ENCODE measurements at regions not wholly inside any gene's neighbourhood (a gene's known extent, or its start where the extent isn't known, plus 50 kb on each side); places are given as distances from the start of the nearest gene placed in this dataset.

DNA sequence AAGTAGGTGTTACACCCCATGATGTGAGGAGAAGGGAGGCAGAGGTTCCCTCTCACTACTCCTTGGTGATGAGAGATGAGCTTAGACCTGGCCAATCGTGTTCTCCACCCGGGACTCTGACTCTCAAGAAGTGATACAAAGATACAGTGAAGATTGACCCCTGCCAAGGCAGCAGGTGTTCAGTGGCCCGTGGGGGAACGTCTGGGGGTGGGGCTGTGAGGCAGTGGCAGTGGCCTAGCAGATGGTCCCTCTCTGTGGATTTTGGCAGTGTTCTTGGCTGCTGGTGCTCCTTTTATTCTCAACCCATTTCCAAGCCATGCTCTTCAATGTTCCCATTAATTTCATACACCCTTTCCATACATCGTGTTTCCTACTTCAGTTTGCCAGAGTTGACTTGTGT is 120.4 kb upstream of the NEDD4L start:
- H3K27me3 ChIP-seq (ENCODE audit: insufficient read depth), result no peaks in the 10 kb centered on the region
- ChIA-PET POLR2A (no interaction called here), CTCF (no interaction called here)
- TF ChIP-seq, protein P1, sequence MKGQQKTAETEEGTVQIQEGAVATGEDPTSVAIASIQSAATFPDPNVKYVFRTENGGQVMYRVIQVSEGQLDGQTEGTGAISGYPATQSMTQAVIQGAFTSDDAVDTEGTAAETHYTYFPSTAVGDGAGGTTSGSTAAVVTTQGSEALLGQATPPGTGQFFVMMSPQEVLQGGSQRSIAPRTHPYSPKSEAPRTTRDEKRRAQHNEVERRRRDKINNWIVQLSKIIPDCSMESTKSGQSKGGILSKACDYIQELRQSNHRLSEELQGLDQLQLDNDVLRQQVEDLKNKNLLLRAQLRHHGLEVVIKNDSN (IDR thresholded peaks at IDR 0.05; ENCODE audit: borderline replicate concordance, low read depth), result no peak
- WGBS (ENCODE audit: low lambda C conversion rate), result 87% methylated on average over 5 of the region's 5 CpGs
- H3K9ac ChIP-seq, result no peak overlapping the region
- no peaks in the 10 kb centered on the region for H3K9me2 ChIP-seq
- no peak overlapping the region for H2AFZ ChIP-seq (ENCODE audit: low read depth)
- no peak overlapping the region for H3K4me3 ChIP-seq (ENCODE audit: low read depth in 2 of 2, low read length in 1 of 2)
- peaks cover 5% of the 10 kb centered on the region for H3F3A ChIP-seq (replicated peaks; ENCODE audit: insufficient read depth)
- H3K4me1 ChIP-seq (ENCODE audit: control insufficient read depth in 1 of 2, insufficient read depth in 2 of 2, low read depth in 1 of 2, low read length in 1 of 2), result no peaks in the 10 kb centered on the region; a peak in 1 of 4 replicates
- DNase-seq, result no peak
- no peaks in the 10 kb centered on the region for H4K20me1 ChIP-seq (ENCODE audit: insufficient read depth)
- H3K27ac ChIP-seq (ENCODE audit: low read depth in 2 of 2, low read length in 1 of 2), result no peak overlapping the region
- no peaks in the 10 kb centered on the region for H3K79me2 ChIP-seq (ENCODE audit: insufficient read depth)
- H3K36me3 ChIP-seq (replicated peaks in 1 of 2; ENCODE audit: control insufficient read depth in 1 of 2, insufficient read depth in 2 of 2, low read length in 1 of 2), result no peaks in the 10 kb centered on the region
- no peak overlapping the region for H3K4me2 ChIP-seq
- H3K9me3 ChIP-seq, result no peaks in the 10 kb centered on the region

DNA sequence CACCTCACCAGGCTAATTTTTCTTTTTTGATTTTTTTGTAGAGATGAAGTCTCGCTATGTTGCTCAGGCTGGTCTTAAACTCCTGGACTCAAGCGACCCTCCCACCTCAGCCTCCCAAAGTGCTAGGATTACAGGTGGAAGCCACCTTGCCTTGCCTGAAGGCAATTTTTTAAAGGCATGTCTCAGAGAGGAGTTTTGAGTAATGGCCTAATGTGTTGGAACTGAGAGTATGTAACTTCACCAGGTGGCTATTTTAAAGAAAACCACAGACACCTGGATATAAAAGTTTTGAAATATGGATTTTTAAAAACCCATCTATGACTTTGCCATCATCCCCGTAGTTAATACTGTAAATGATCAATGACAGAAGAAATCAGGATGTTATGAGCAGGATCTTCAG is 119.8 kb upstream of the ATP8B1 start:
- ChIA-PET POLR2A (no interaction called here), CTCF (no interaction called here)
- no peaks in the 10 kb centered on the region for H3K79me2 ChIP-seq (ENCODE audit: insufficient read depth)
- H3K27ac ChIP-seq (ENCODE audit: low read depth in 2 of 2, low read length in 1 of 2), result no peak overlapping the region
- no peak overlapping the region for H3K4me2 ChIP-seq
- H3F3A ChIP-seq (replicated peaks; ENCODE audit: insufficient read depth), result peaks cover 5% of the 10 kb centered on the region
- H3K4me3 ChIP-seq (ENCODE audit: low read depth in 2 of 2, low read length in 1 of 2), result no peak overlapping the region
- WGBS (ENCODE audit: low lambda C conversion rate), result 72% methylated on average over 3 of the region's 3 CpGs
- H2AFZ ChIP-seq (ENCODE audit: low read depth), result no peak overlapping the region
- H3K27me3 ChIP-seq (ENCODE audit: insufficient read depth), result no peaks in the 10 kb centered on the region
- no peak overlapping the region for H3K9ac ChIP-seq
- DNase-seq, result no peak
- no peaks in the 10 kb centered on the region for H3K9me3 ChIP-seq
- H4K20me1 ChIP-seq (ENCODE audit: insufficient read depth), result no peaks in the 10 kb centered on the region
- no peaks in the 10 kb centered on the region; a peak in 1 of 4 replicates for H3K4me1 ChIP-seq (ENCODE audit: control insufficient read depth in 1 of 2, insufficient read depth in 2 of 2, low read depth in 1 of 2, low read length in 1 of 2)
- no peaks in the 10 kb centered on the region for H3K9me2 ChIP-seq
- no peaks in the 10 kb centered on the region for H3K36me3 ChIP-seq (replicated peaks in 1 of 2; ENCODE audit: control insufficient read depth in 1 of 2, insufficient read depth in 2 of 2, low read length in 1 of 2)
- TF ChIP-seq NFIC (IDR thresholded peaks at IDR 0.05; ENCODE audit: borderline replicate concordance) (no peak), ELF1 (IDR thresholded peaks at IDR 0.05) (no peak)

- no peak overlapping the region for H2AFZ ChIP-seq (ENCODE audit: low read depth)
- TF ChIP-seq JUND (IDR thresholded peaks at IDR 0.05) (no peak), MEF2A (IDR thresholded peaks at IDR 0.05; ENCODE audit: borderline replicate concordance, low read depth) (no peak), RFX5 (IDR thresholded peaks at IDR 0.05; ENCODE audit: low read length) (no peak), ZBTB33 (IDR thresholded peaks at IDR 0.05; ENCODE audit: borderline replicate concordance, low read depth) (no peak), RAD21 (IDR thresholded peaks at IDR 0.05; ENCODE audit: low read length) (no peak), CHD2 (IDR thresholded peaks at IDR 0.05; ENCODE audit: low read length, partially characterized antibody) (no peak), YY1 (IDR thresholded peaks at IDR 0.05; ENCODE audit: low read depth) (no peak), ELF1 (IDR thresholded peaks at IDR 0.05) (no peak), FOXM1 (IDR thresholded peaks at IDR 0.05; ENCODE audit: low read depth) (no peak), SMC3 (IDR thresholded peaks at IDR 0.05; ENCODE audit: low read depth, low read length) (no peak), NRF1 (IDR thresholded peaks at IDR 0.05; ENCODE audit: low read depth, low read length) (no peak)
- TF ChIP-seq, protein P2, sequence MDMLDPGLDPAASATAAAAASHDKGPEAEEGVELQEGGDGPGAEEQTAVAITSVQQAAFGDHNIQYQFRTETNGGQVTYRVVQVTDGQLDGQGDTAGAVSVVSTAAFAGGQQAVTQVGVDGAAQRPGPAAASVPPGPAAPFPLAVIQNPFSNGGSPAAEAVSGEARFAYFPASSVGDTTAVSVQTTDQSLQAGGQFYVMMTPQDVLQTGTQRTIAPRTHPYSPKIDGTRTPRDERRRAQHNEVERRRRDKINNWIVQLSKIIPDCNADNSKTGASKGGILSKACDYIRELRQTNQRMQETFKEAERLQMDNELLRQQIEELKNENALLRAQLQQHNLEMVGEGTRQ (IDR thresholded peaks at IDR 0.05; ENCODE audit: borderline replicate concordance, low read depth, low read length), result no peak
- no peaks in the 10 kb centered on the region for H3K36me3 ChIP-seq (replicated peaks in 1 of 2; ENCODE audit: control insufficient read depth in 1 of 2, insufficient read depth in 2 of 2, low read length in 1 of 2)
- DNase-seq, result no peak
- 90% methylated on average over 3 of the region's 4 CpGs for WGBS (ENCODE audit: low lambda C conversion rate)
- no peak overlapping the region for H3K4me3 ChIP-seq (ENCODE audit: low read depth in 2 of 2, low read length in 1 of 2)
- no peak overlapping the region for H3K27ac ChIP-seq (ENCODE audit: low read depth in 2 of 2, low read length in 1 of 2)
- H3K4me1 ChIP-seq (ENCODE audit: control insufficient read depth in 1 of 2, insufficient read depth in 2 of 2, low read depth in 1 of 2, low read length in 1 of 2), result no peaks in the 10 kb centered on the region; a peak in 1 of 4 replicates
- no peaks in the 10 kb centered on the region for H3K9me2 ChIP-seq
- CTCF ChIA-PET, result interaction anchor here (1.1 kb wide), 1 partner anchor 200 kb away, joined by 3 read pairs; no protein-coding TSS in a partner anchor
- H3K79me2 ChIP-seq (ENCODE audit: insufficient read depth), result no peaks in the 10 kb centered on the region
- no peak overlapping the region for H3K9ac ChIP-seq
- H3K9me3 ChIP-seq, result no peaks in the 10 kb centered on the region
- H3K27me3 ChIP-seq (ENCODE audit: insufficient read depth), result no peaks in the 10 kb centered on the region
- H4K20me1 ChIP-seq (ENCODE audit: insufficient read depth), result no peaks in the 10 kb centered on the region
- POLR2A ChIA-PET, result no interaction called here
- peaks cover 5% of the 10 kb centered on the region for H3F3A ChIP-seq (replicated peaks; ENCODE audit: insufficient read depth)
- no peak overlapping the region for H3K4me2 ChIP-seq
Observed at GRCh38 chr18:57921708-57922107, 118.6 kb upstream of the ATP8B1 start.
